Tongue (tissue), 1 donor: ENCODE measurements at regions not wholly inside any gene's neighbourhood (a gene's known extent, or its start where the extent isn't known, plus 50 kb on each side); places are given as distances from the start of the nearest gene placed in this dataset.
"Not testable (repeated sequence)": the region's sequence is repeated elsewhere in the genome, so short reads cannot be mapped to it uniquely, and the experiment has no call there.

Experiments
- DNase-seq: peaks from one replicate; pipeline ENCODE4 v3.0.0-alpha.2; 2015

DNA sequence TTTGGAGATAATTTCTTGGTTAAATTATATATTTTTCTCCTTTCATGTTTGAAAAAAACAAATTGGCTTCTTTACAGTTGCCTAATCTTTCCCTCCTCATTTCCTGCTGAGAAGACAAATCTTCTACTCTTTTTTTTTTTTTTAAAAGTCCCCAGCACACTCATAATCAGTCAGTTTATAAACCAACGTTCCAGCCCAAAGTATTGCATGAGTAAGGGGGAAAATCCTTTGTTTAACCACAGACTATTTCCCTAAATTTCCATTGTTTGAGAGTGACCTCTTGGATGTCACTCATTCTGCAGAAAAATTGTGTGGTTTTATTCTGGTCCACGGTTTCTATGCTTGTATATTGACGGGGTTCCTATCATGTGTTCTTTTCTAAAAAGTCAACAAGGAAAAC lies 55.1 kb upstream of the TLR4 start:
- no peak for DNase-seq

DNA sequence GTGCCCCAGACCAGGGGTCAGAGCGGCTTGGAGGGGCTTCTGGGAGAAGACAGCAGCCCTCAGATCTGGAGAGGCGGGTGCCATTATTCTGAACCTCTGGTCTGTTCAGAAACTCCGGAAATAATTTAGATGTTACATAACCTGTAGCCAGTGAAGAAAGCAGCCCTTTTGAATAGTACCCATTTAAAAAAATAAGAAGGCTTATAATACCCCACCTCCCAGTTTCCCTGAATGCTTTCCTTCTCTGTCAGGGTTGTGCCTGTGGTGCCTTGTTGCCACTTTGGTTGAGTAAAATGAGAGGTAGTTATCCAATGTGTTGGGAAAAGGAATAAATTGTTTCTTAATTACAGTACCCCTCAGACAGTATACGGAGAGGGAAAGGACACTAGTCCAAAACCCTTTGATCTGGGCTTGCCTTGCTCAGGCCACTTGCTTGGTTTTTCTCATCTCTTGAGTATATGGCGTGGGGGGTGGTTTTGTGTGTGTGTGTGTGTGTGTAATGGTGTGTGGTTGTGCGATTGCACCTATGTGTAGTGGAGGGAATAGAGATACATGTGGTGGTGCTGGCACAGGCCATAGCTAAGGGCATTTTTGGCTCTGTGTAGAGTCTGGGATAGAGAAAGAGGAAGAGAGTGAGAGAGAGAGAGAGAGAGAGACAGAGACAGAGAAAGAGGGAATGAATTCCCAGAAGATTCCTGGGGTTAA lies 59.1 kb upstream of the TLR4 start:
- DNase-seq: no peak

DNA sequence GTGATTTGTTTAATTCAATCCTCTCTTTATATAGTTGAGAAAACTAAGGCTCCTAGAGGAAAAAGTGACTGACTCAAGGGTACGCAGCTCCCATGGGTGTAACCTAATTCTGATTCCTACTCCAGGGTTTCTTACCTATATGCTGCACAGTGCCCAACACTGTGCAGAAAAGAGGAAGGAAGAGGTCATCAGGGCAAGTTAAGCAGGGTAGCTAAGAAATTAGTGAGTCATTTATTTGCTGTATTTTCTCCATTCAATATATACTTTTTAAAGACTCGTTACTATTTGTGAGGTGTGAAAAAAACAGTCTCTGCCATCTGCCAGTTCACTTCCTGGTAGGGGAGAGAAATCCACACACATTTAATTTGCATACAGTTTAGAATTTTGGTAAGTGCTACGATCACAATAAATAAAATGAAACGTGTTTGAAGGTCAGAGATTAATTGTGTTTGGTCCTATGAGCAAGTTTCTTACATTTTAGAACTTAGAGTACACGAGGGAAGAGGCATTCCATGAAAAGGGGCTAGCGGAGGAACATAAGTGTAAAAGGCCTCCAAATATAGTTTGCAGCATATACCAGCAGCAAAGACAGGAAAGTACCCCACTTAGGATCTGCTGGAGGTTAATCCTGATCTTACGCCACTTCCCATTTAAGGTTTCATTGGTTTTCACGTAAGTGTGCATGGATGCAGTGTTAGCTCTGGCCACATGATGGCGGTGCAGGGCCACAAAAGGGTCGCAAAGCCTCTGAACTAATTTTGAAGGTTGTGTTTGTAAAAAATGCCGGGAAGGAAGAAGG lies 59.9 kb upstream of the TLR4 start:
- DNase-seq: peak; percentile 80

DNA sequence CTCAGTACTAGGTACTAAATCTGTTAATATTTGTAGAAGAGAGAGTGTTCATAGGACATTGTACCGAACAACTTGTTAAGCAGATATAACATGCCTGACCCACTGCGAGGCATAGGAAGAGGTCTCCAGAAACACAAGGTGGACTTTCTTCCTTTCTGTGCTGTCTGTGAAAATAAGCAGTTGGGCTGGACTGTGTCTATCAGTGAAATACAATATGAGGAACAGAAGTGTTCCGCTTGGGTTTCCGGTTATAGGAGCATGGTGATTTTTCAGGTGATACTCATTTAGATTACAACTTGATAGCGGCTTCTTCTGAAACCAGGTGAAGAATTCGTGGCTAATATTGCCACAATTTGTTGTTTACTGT lies 60.9 kb upstream of the TLR4 start:
- no peak for DNase-seq

DNA sequence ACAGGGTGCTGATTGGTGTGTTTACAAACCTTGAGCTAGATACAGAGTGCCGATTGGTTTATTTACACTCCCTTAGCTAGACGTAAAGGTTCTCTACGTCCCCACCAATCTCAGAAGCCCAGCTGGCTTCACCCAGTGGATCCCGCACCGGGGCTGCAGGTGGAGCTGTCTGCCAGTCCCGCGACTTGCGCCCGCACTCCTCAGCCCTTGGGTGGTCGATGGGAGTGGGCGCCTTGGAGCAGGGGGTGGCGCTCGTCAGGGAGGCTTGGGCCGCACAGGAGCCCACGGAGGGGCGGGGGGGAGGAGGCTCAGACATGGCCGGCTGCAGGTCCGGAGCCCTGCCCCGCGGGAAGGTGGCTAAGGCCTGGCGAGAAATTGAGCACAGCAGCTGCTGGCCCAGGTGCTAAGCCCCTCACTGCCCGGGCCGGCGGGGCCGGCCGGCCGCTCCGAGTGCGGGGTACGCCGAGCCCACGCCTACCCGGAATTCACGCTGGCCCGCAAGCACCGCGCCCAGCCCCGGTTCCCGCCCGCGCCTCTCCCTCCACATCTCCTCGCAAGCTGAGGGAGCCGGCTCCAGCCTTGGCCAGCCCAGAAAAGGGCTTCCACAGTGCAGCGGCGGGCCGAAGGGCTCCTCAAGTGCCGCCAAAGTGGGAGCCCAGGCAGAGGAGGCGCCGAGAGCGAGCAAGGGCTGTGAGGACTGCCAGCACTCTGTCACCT lies 61.5 kb upstream of the TLR4 start:
- not testable (repeated sequence) for DNase-seq

DNA sequence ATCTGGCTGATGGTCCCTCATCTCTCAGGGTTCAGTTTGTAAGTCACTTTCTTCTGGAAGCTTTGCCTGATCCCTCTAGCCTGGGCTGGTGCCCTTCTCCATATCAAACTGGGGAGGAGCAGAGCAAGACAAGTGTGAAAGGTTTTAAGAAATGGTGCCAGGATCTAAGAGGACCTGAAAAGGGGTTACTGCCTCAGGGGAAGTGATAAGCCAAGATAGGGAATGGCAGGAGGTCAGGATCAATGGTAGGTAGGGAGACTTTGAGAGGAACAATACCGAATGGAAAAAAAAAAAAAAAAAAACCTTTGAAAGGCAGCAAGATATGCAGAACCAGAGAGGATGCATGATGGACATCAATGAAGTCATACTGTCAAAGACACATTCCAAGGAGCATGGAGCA lies 67.5 kb upstream of the TLR4 start:
- no peak for DNase-seq

DNA sequence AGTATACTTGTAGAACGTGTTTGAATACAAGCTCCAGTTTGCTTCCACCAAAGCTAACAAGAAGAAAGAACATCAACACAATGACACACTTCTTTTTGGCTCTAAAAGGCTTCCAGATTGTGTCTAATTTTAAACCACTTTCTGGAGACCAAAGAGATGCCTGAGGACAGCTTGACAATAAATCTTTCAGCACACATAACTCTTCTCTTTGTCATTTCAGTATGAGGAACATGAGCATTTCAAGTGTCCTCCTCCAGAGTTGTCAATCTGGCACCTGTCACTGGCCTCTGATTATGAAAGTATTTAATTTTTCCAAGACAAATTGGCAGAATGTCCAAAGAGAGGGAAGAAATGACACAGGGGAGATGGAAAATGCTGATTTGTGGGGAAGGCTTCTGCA lies 79.0 kb upstream of the TLR4 start:
- DNase-seq: no peak

DNA sequence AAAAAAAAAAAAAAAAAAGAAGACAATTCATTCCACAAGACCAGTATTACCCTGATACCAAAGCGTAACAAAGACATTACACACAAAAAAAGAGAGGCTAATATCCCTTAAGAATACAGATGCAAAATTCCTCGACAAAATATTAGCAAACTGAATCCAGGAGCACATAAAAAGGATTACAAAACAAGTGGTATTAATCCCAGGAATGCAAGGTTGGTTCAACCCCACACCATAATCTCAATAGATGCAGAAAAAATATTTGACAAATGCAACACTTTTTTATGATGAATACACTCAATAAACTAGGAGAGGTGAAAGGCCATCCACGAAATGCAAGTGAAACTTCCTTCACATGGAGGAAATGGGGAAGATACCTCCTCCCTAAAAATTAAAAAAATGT lies 80.1 kb upstream of the TLR4 start:
- no peak for DNase-seq

DNA sequence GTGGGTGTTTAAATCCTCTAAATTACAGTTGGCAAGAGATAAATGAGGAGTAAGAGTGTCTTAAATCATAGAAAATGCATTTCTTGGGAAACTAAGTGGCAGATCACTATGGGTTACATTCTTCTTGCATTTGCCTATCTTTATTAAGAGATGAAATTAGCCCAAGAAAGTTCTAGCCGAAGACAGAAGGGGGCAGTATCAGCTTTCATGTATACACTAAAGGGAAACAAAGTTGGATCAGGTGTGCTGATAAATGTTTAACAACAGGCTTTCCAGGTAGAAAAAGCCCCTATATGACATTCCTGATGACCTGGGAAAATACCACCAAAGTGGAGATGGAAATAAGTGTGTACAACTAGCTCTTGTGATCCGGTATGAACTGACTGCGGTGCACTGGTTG lies 81.9 kb upstream of the TLR4 start:
- DNase-seq: no peak

DNA sequence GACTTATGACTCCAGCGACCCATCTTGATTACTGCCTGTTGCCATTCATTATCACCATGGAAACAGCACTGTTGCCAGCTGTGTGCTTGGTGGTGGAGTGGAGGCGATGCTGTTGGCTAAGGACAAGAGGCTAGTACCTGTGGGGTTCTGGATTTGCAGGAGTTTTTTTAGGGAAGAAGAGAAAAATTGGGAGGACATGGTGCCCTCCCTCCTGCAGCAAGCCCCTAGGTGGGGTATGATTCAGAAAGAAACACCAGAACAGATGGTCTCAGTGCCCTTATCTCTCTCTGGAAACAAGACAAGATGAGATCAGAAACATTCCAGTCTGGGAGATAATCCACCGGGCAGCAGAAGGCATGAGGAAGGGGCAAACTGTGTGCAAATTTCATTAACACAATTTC lies 87.8 kb upstream of the TLR4 start:
- peak; percentile 25 for DNase-seq

DNA sequence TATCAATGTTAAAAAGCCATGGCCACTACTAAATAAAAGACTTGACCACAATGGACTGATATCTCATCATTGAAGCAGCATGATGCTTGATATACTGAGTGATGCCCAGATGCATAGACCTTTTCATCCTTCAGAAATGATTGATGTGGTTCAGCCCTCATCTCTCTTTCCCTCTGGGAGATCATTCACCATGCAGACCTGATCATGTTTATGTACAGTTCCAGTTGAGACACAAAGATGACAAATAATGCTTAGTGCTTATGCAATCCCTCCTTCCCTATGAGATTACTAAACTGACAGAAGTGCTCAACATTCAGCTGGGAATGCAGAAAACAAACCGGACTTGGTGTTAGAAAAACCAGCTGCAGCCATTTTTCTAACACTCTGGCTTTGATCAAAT lies 91.9 kb upstream of the TLR4 start:
- DNase-seq: no peak

DNA sequence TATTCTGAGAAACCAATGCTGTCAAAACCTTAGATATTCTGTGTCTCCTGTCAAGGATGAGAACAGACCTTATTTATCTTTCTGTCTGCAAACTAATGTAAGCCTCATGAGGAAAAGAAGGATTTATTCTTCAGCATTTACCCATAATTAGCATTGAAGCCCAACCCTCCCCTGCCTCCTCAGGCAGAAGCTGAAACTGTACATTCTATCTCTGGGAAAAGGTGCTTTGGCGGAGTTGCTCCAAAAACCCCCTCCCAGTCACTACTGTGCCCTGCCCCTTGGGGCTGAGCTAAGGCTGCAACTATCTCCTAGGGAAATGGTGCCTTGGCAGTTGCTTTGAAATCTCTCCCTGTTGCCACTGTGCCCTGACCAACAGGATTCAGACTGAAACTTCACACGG lies 106.2 kb upstream of the TLR4 start:
- no peak for DNase-seq

DNA sequence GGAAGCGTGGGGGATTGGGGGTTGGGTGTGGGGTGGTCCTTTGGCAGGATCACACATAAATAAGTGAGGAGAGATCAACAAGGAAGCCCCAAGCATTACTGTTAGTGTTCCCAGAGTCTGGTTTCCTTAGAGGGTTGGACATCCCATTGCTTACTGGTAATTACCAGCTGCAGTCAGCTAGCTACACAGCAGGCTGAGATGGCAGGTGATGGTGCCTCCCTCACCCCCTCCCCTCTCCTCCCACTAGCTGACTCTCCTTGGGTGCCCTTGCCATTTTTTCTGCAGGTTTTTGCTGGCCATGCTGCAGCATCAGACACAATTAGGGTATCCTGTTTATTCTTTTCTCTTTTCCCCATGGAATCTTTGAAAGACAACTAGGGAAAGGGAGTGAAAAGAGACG lies 107.5 kb upstream of the TLR4 start:
- DNase-seq: no peak

DNA sequence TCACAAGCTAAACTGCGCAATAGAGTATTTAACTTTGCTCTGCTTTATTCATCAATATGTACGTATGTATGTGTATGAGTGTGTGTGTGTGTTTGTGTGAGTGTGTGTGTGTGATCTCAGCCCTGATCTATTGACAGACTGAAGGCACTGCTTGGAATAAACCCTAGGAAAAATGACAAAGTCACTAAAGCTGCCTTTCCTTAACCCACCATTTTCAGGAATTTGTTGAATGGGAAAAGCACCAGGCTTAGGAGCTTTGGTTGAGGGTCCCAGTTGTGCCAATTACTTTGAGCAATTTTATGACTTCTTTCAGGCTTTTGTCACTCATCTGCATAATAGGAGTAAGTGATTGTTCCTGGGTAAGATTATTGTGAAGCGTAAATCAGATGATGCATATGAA lies 108.6 kb upstream of the TLR4 start:
- DNase-seq: no peak

DNA sequence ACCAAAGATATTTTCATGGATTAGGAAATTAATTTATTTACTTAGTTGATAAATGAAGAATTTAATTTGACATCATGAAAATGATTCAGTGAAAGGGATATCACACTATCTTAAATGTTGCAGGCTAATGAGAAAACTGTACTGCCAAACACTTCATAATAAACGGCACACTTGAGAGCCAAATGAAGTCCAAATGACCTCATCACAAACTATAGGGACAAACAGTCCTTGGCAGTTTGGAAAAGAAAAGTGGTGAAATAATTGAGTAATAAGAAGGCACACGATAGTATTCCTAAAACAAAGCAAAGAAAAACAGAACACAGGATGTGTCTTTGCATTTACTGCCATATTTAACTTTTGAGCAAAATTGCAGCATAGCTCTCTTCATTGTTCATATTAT lies 116.9 kb upstream of the TLR4 start:
- no peak for DNase-seq

DNA sequence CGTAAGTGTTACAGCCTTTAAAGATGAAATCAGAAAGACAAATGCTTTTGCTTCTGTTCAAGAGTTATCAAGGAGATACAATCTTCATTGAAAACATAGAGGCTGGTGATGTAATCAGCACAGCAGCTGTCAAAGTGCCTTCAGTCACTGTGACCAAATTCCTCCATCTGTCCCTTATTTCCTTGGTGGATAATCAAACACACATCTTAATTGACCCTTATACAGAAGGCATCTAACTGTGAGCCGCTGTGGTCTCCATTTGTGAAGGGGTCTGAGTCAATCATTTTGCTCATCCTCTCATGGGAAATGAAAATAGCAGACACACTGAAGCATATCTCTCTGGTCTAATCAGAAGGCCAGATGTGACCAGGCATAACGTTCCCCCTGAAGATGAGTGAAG lies 130.1 kb upstream of the TLR4 start:
- DNase-seq: no peak

DNA sequence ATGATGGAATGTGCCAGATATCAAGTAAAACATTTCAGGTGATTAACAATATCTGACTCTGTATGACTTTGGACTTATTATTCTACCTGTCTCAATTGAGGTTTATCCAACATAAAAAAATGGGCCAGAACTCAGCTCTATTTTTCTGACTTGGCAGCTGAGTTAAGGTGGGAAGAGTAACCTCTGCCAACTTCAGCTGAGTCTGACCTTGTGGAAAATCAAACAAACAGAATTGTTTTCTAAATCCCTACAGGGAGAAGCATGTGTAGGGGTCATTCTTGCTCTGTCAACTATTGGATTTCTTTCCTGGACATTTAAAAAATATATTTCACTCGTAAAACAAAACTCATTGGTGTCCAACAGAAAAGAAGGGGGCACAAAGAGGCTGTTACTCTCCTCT lies 139.4 kb upstream of the TLR4 start:
- no peak for DNase-seq

DNA sequence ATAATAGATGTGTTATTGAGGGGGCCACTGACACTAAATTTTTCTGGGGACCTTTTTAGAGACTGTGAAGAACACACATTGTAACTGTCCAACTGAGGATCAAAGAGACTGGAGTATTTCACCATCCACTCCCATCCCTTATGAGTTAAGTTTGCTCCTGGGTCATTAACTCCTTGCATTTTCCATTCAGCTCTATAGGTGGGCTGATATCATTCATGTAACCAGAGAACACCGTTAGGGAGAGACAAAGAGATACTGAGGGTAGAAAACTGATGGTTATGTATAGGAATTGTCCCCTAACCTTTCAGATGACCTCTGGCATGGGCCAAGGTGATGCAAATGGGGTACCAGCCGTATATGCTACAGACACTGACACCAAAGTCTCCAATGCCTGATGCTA lies 142.4 kb upstream of the TLR4 start:
- no peak for DNase-seq

DNA sequence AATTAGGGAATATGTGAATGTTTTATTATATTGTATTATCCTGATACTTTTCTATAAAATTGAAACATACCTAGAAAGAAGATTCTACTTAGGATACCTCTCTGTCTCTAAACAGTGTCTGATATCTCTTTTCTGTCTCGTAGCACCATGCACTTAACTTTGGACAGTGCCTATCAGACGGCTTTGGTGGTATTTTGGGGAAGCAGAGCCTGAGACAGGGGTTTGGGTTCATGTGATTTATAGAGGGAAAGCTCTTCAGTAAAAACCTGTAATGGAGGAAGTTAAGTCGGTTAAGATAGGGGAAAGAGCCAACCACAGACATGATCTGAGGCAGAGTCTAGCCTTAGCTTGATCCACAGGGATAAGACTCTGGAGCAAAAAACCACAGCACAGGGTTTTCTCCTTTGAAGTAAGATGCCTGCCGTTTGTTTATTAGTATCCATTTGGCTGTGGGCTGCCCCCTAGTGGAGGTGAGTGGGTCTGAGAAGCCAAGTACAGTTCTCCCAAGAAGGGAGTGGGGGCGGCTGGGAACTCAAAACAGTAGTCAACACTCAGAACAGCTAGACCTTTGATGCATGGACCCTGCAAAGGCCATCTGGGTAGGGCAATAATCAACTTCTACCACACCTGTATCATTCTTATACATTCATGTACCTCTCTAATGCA lies 141.2 kb upstream of the ASTN2 start:
- DNase-seq: peak; percentile 17

DNA sequence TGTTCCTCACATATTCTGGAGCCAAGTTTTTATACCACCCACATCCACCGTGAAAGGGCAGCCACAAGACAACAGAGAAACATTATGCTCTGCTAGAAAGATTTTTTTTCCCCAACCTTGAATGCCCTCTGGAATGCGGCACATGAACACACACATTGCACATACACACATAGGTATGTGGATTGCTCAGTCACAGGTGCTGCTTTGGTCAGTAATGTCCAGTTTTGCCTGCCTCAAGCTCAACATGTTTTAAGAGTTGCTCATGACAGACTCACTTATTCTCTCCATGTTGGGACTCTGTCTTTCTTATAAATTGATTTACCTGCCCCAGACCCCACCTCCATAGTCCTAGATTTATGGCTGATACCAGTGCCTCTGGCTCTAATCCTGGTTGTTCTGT lies 138.0 kb upstream of the ASTN2 start:
- no peak for DNase-seq

DNA sequence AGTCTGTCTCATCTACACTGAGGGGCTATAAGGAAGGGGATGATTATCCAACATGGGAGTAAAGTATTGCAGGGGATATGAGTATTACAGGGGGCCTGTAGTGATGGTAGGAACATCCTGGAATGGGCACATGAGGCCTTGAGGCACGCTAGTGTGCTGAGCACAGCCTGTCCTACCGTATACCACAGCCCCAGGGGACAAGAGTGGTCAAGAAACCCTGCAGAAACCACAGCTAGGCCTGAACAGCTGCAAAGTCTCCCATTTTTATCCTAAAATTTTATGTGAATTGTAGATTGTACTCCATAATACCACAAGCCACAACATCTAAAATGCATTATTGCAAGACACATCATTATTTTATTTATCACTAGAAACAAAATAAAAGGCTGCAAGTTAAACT lies 136.3 kb upstream of the ASTN2 start:
- no peak for DNase-seq

DNA sequence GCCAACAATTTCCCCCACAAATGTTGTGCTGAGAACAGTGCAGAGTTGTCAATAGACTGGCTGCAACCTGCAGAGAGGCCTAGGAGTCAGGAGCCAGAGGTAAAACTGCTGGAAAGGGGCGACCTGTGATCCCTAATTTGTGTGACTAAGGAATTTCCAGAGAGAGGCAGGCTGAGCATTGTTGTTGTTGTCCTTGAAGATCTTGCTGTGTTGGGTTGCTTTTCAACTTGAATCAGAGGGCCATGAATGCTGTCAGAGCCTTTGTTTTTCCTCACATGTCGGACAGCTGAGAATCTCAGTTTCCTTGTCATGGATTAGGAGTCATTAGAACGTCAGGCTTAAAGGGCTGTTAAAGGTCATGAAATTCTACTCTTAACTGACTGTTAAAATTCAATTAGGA lies 134.6 kb upstream of the ASTN2 start:
- DNase-seq: no peak

DNA sequence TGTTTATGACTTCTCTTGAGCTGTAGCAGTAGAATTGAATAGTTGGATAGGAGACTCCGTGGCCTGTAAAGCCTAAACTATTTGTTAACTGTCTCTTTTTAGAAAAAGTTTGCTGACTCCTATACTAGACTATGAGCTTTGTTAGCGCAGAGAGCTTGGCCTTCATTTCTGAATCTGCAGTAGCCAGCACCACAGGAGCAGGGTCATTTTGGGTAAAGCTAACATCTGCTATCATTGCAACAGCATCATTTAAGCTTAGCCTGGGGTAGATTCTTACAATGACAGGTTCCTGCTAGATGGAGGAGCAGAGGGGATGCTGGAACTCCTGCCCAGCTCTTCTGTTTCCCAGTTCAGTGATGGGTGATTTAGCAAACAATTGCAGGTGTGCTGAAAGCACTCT lies 133.7 kb upstream of the ASTN2 start:
- no peak for DNase-seq
